AG08395 (cell line): ENCODE measurements at regions not wholly inside any gene's neighbourhood (a gene's known extent, or its start where the extent isn't known, plus 50 kb on each side); places are given as distances from the start of the nearest gene placed in this dataset.
"Not testable (repeated sequence)": the region's sequence is repeated elsewhere in the genome, so short reads cannot be mapped to it uniquely, and the experiment has no call there.

Experiments
- DNase-seq: peaks from one replicate; pipeline ENCODE4 v3.0.0; 2012; ENCODE audit warnings: mixed read lengths, low spot score

DNA sequence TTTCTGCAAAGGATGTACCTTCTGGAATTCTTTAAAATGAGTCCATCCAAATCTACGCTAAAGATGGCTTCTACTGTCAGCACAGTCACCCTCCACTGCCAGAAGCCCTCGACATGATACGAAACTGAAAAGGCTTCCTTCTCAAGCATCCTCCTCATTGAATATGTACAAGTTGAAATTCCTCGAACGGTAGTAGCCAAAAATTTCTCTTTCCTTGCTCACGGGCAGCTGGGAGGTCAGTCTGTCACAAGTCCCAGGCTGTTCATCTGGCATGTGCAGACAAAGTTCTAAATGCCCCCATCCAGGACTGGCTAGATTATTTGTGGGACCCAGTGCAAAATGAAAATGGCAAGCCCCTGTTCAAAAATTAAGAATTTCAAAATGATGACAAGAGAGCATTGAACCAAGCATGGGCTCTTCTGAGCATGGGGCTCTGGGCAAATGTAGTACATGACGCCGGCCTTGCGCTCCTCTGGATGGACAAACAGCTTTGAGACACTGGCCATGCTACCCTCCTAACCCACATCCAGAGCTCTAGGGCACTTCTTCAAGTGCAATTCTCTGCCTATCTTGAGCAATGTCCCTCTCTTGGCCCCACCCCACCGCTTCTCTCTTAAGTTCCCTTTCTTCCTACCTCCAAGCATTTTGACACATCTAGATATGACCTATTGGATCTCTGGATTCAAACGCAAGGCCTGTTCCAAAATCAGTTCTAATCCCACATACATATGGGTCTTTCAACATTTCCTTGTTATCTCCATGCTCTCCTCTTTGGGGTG lies 78.9 kb upstream of the FLT1 start:
- no peak for DNase-seq

DNA sequence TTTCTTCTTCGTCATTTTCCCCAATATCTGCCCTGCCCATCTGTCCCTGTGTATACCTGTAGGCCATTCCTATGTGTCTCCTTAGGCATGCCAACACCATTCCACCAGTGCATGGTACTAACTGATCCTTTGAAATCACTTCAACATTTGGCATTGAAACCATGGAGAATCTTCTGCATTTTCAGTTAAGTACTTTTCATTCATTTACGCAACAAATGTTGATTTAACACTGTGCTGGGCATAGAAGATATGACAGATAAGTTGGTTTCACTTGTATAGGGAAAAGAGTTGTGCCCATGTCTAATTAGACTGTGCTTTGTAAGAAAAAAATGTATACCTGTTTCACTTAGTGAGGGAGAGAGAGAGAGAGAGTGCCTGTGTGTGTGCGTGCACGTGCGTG lies 77.9 kb upstream of the FLT1 start:
- no peak for DNase-seq

DNA sequence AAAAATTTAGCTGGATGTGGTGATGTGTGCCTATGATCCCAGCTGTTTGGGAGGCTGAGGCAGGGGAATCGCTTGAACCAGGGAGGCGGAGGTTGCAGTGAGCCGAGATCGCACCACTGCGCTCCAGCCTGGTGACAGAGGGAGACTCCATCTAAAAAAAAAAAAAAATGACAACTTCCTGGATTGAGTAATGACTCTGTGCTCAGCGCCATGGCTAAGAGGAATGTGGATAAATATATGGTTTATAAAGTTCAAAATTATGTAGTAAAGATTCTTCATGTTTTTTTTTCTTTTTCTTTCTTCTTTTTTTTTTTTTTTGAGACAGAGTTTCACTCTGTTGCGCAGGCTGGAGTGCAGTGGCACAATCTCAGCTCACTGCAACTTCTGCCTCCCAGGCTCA lies 75.4 kb upstream of the FLT1 start:
- not testable (repeated sequence) for DNase-seq

- DNase-seq, result no peak
These were observed 75.0 kb upstream of the FLT1 start for GRCh38 chr13:28569886-28570285.

- DNase-seq, result peak; percentile 11
These were observed 73.4 kb upstream of the FLT1 start for GRCh38 chr13:28568286-28568685.

DNA sequence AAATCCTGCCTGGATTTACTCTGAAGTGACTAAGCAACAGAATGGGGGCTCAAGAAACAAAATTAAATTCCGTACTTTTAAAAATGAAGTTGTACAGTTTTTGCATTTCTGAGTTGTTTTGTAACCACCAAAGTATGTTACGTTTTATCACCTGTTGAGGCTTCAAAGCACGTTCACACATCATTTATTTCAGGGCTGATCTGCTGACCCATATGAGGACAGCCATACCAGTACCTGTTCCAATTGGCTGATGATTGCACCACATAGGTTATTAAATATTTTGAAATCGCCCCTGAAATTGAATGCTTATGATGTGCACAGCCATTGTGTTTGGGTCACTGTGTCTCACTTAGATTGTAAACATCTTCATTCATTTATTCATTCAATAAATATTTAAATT lies 72.0 kb upstream of the FLT1 start:
- DNase-seq, result no peak

GRCh38 chr13:28566283-28566682 lies 71.4 kb upstream of the FLT1 start:
- no peak for DNase-seq

GRCh38 chr13:28564030-28564429 lies 69.1 kb upstream of the FLT1 start:
- no peak for DNase-seq

- DNase-seq, result no peak
These were observed 68.7 kb upstream of the FLT1 start for GRCh38 chr13:28563609-28564008.

- no peak for DNase-seq
These were observed 65.7 kb upstream of the FLT1 start for GRCh38 chr13:28560612-28561011.

- no peak for DNase-seq
These were observed 64.8 kb upstream of the FLT1 start for GRCh38 chr13:28559636-28560259.

- no peak for DNase-seq
These were observed 63.6 kb upstream of the FLT1 start for GRCh38 chr13:28558567-28558966.

GRCh38 chr13:28557725-28558520 lies 63.0 kb upstream of the FLT1 start:
- DNase-seq, result peak; percentile 83

- DNase-seq, result no peak
These were observed 60.2 kb upstream of the FLT1 start for GRCh38 chr13:28555096-28555495.

GRCh38 chr13:28553971-28554370 lies 59.0 kb upstream of the FLT1 start:
- DNase-seq, result no peak

- no peak for DNase-seq
These were observed 57.4 kb upstream of the FLT1 start for GRCh38 chr13:28552288-28552687.

DNA sequence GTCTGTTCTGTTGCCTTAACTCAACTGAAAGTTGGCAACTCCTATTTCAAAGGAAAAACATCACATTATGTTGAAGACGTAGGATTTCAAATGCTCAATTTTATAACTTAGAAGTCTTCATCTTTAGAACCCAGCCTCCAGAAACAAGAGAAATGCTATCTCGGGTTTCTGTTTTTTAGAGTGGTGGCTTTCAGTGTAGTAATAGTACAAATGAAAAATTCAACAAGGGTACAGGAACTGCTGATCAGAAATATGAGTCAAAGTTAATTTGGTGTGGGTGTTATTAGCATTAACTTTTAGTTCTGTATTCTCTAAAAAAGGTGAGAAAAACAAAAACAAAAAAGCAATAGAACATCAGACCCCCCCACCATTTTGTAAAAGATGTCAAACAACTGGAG lies 56.6 kb upstream of the FLT1 start:
- DNase-seq, result no peak

- no peak for DNase-seq
These were observed 56.0 kb upstream of the FLT1 start for GRCh38 chr13:28550721-28551497.

DNA sequence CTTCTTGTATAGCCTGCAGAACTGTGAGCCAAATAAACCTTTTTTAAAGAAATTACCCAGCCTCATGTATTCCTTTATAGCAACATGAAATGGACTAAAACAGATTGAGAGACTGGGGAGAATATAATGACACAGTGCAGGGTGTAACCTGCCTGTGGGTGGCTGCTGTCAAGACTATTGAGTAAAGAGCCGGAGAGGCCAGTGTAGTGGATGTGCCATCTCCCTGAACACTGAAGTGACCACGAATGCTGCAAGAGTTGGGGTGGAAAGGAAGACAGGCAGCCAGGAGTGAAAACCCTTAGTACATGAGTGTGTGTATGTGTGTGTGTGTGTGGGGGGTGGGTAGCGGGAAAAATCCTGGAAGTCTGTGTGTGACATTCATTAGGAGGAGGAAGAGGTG lies 55.2 kb upstream of the FLT1 start:
- no peak for DNase-seq

GRCh38 chr13:28548872-28549271 lies 53.9 kb upstream of the FLT1 start:
- no peak for DNase-seq

GRCh38 chr13:28548468-28548867 lies 53.5 kb upstream of the FLT1 start:
- no peak for DNase-seq

DNA sequence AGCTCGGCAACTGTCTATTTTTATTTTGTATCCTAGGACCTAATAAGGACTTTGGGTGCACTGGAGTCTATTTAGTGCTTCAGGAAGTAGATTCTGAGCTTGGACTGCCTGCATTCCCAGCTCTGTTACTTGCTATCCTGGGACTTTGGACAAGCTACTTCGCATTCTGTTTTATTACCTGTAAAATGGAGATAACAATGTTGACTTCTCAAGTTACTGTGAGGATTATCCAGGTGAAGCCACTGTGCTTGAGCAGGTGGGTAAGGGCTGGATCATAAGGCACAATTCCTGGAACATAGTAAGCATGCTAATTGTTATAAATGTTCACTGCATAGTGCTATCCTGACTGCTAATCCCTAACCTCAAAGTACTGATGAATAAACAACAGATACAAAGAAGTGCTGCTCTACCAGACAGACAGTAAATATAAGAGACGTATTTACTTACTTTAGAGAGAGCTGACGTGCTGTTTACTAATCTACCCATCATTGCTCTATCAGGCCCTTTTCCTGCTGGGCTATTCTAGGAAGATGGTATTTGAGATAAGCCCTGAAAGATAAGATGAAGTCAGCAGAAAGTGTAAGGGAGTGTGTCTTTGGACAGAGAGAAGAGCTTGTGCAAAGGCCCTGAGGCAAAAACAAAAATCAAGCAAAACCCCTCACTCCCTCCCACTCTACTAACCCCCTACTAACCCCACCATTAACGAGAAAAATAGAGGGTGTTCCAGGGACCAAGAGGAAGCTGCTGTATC lies 50.8 kb upstream of the FLT1 start:
- no peak for DNase-seq
